Gastroesophageal sphincter (tissue), 3 donors: ENCODE measurements at regions not wholly inside any gene's neighbourhood (a gene's known extent, or its start where the extent isn't known, plus 50 kb on each side); places are given as distances from the start of the nearest gene placed in this dataset.

Source experiments
- CTCF ChIP-seq, 4 experiments: fragments of 200-600 bp in 2 of 4; fragments of 450-650 bp in 2 of 4; sonication (generic) in 1 of 4; IDR thresholded peaks; one replicate each; pipeline ENCODE4 v1.5.1; 2017 to 2019; ENCODE audit warnings: antibody characterized with exemption in 4 of 4, mild to moderate bottlenecking in 2 of 4, moderate library complexity in 2 of 4
- POLR2A ChIP-seq, 2 donors: fragments of 450-650 bp; IDR thresholded peaks; one replicate each; pipeline ENCODE4 v1.6.1; 2017; ENCODE audit warnings: antibody characterized with exemption in 2 of 2, mild to moderate bottlenecking in 2 of 2, moderate library complexity in 1 of 2

- TF ChIP-seq POLR2A (IDR thresholded peaks at IDR 0.05) (no peak), CTCF (IDR thresholded peaks at IDR 0.05) (no peak)
Observed at GRCh38 chr5:132138260-132138659, 64.7 kb downstream of the CSF2 start.
